ENCODE measurements at regions not wholly inside any gene's neighbourhood (a gene's known extent, or its start where the extent isn't known, plus 50 kb on each side); places are given as distances from the start of the nearest gene placed in this dataset.

DNA sequence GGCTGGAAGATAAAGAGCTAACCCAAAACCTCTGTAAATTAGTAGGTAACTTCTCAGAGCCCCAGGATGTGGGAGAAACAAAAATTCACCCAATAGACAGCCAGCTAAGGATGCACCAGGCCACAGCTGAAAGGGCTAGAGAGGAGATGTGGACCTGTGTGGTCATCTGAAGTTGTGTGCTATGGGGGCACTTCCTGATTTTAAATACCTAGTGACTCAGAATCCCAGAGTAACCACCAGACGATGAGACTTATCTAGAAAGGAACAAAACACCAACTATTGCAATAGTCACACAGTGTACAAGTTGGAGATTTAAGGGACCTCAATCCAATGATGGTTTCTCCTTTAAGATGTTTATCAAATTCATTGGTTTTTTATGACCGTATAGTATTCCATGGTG, 408.3 kb upstream of the ANKRD30A start:
- no peak for TF ChIP-seq TAF1 (IDR thresholded peaks at IDR 0.05; ENCODE audit: borderline replicate concordance, low read depth, low read length)
- TF ChIP-seq POLR2AphosphoS5 (IDR thresholded peaks at IDR 0.05; ENCODE audit: low read depth, low read length): no peak
- no peak for TF ChIP-seq POLR2A (IDR thresholded peaks at IDR 0.05; ENCODE audit: low read depth, low read length)
- FAIRE-seq (no peak), DNase-seq (ENCODE audit: insufficient read length) (no peak)

DNA sequence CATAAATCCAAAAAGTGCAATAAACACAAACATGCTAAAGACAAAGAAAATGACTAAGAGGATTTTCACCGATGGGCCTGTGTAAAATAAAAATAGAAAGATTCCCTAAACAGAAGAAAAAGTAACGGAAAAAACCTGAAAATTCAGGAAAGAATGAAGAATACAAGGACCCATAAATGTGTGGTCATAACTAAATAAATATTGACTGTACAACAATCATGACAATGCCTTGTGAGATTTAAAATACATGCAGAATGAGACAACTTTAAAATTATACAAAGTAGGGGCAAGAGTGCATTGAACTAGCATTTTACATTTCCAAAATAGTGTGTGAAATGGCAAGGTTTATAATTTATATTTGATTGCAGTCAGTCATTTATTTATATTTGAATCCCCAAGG, 409.1 kb upstream of the ANKRD30A start:
- FAIRE-seq (no peak), DNase-seq (ENCODE audit: insufficient read length) (no peak)
- TF ChIP-seq POLR2A (IDR thresholded peaks at IDR 0.05; ENCODE audit: low read depth, low read length): no peak
- TF ChIP-seq TAF1 (IDR thresholded peaks at IDR 0.05; ENCODE audit: borderline replicate concordance, low read depth, low read length): no peak
- TF ChIP-seq POLR2AphosphoS5 (IDR thresholded peaks at IDR 0.05; ENCODE audit: low read depth, low read length): no peak

DNA sequence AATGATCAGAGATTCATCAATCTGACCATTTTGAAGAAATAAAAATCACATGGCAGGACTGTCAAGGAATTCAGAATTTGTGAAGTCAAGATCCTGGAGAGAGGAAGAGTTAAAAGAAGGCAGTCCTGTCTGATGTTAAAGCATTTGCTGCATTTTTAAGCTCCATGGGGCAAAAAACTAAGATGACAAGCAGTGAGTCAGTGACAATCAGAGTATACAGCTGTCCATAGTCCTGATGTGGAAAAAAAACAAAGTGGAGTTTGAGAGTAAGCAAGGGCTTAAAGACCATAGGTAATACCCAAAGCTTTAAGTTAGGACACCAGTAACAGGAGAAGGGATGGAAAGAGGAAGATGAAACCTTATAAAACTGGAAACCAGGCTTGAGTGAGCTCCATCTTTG, 412.7 kb upstream of the ANKRD30A start:
- no peak for FAIRE-seq
- DNase-seq (ENCODE audit: insufficient read length): no peak
- TF ChIP-seq POLR2AphosphoS5 (IDR thresholded peaks at IDR 0.05; ENCODE audit: low read depth, low read length): no peak
- TF ChIP-seq POLR2A (IDR thresholded peaks at IDR 0.05; ENCODE audit: low read depth, low read length): no peak
- no peak for TF ChIP-seq TAF1 (IDR thresholded peaks at IDR 0.05; ENCODE audit: borderline replicate concordance, low read depth, low read length)

DNA sequence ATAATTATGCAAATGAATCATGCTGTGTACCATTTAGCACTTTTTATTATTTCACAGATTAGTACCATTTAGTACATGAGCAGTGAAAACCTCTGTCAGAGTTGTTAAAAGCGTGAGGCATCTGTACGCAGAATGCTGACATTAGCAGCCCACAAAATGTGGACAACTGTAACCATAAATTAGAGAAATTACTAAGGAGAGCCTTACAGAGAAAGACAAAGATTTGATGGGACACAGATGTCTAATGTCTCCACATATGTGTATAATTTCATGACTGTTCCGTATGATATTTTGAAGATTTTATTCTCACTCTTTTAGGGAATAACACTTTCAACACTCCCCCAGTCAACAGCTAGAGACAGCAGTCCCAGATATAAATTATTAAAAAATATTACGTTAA, 414.0 kb upstream of the ANKRD30A start:
- no peak for DNase-seq (ENCODE audit: insufficient read length)
- no peak for TF ChIP-seq TAF1 (IDR thresholded peaks at IDR 0.05; ENCODE audit: borderline replicate concordance, low read depth, low read length)
- no peak for TF ChIP-seq POLR2AphosphoS5 (IDR thresholded peaks at IDR 0.05; ENCODE audit: low read depth, low read length)
- TF ChIP-seq POLR2A (IDR thresholded peaks at IDR 0.05; ENCODE audit: low read depth, low read length): no peak
- no peak for FAIRE-seq

DNA sequence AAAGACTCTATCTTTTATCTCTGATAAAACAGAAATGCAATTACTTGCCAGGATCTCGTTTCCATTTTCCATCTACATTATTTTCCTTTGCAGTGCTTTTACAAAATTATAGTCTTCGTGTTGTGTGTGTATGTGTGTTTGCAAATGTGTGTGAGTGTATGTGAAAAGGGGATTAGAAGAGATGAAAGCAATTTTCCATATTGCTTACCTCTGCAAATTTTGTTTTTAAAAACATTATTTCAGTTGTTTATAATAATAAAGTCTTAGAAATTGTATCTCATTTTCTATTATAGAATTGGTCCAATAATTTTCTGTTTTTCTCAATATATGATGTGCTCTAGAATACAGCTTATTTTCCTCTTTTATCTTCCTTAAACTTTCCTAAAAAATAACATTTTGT, 421.3 kb upstream of the ANKRD30A start:
- no peak for FAIRE-seq
- TF ChIP-seq TAF1 (IDR thresholded peaks at IDR 0.05; ENCODE audit: borderline replicate concordance, low read depth, low read length): no peak
- no peak for TF ChIP-seq POLR2A (IDR thresholded peaks at IDR 0.05; ENCODE audit: low read depth, low read length)
- TF ChIP-seq POLR2AphosphoS5 (IDR thresholded peaks at IDR 0.05; ENCODE audit: low read depth, low read length): no peak
- no peak for DNase-seq (ENCODE audit: insufficient read length)

DNA sequence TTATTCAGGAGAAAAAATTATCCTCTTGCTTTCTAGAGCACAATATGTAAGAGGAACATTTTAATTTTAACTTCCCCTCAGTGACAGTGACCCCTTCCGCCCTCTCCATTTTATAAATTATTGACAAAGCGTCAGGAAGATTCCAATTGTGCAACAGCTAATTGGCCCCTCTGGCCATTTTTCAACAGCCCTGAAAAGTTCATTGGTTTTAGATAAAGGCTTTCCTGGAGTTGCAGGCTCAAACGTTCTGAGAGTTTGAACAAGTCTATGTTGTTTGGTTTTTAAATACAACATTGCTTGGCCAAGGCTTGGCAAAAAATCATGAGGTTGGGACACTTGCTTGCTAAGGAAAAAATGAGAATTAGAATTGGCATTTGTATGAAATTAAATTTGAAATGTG, 422.2 kb upstream of the ANKRD30A start:
- TF ChIP-seq TAF1 (IDR thresholded peaks at IDR 0.05; ENCODE audit: borderline replicate concordance, low read depth, low read length) (no peak), POLR2AphosphoS5 (IDR thresholded peaks at IDR 0.05; ENCODE audit: low read depth, low read length) (no peak), POLR2A (IDR thresholded peaks at IDR 0.05; ENCODE audit: low read depth, low read length) (no peak)
- no peak for FAIRE-seq
- DNase-seq (ENCODE audit: insufficient read length): no peak

DNA sequence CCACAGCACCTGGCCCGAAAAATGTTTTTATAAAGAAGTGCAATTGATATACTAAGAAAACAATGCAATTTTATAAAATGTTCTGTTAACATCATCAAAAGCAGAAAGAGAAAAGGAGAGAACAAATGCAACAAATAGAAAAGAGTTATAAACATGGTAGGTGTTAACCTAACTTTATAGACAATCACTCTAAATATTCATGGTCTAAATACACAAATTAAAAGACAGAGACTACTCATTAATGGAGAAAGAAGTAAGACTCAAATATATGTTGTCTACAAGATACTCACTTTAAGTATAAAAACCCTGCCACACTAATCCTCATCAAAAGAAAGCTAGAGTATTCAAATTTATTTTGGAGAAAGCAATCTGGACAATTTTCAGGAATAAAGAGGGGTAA, 425.3 kb upstream of the ANKRD30A start:
- TF ChIP-seq POLR2AphosphoS5 (IDR thresholded peaks at IDR 0.05; ENCODE audit: low read depth, low read length) (no peak), POLR2A (IDR thresholded peaks at IDR 0.05; ENCODE audit: low read depth, low read length) (no peak), TAF1 (IDR thresholded peaks at IDR 0.05; ENCODE audit: borderline replicate concordance, low read depth, low read length) (no peak)
- DNase-seq (ENCODE audit: insufficient read length) (no peak), FAIRE-seq (no peak)

DNA sequence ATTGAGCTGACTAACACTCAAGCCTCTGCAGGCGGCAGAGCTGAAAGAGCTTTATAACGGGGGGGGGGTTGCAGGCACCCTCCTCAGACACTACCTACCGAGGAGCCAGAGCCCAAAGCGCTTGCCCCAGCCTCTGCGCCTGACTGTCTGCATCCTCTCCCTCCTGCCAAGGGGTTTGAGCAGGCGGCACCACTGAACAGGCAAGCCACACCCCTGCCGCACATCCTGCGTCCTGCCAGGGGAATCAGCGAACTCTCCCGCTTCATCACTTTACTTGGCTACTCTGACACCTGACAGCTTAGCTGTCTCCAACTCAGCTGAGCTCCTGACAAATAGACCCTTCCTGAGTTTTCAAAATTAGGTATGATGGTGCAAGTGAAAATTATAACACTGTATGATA, 432.6 kb upstream of the ANKRD30A start:
- TF ChIP-seq POLR2AphosphoS5 (IDR thresholded peaks at IDR 0.05; ENCODE audit: low read depth, low read length): no peak
- no peak for TF ChIP-seq POLR2A (IDR thresholded peaks at IDR 0.05; ENCODE audit: low read depth, low read length)
- no peak for TF ChIP-seq TAF1 (IDR thresholded peaks at IDR 0.05; ENCODE audit: borderline replicate concordance, low read depth, low read length)
- FAIRE-seq (no peak), DNase-seq (ENCODE audit: insufficient read length) (no peak)

DNA sequence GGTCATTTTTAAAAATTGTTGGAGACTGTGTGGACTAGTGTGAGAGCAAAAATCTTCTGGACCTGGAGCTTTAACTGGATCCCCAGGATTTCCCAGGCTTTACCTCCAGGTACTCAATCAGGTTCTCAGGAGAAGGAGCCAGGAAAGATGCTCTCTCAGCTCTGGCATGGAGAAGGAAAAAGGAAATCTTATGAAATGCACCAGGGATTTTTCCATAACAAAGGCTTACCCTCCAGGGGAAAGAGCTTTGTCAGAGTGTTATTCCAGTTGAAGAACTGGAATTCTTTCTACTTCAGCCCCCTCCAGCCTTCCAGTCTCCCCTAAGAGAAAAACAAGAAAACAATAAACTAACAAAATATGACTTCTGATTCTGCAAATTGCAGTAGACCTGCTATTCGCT, 436.7 kb upstream of the ANKRD30A start:
- TF ChIP-seq POLR2A (IDR thresholded peaks at IDR 0.05; ENCODE audit: low read depth, low read length) (no peak), TAF1 (IDR thresholded peaks at IDR 0.05; ENCODE audit: borderline replicate concordance, low read depth, low read length) (no peak), POLR2AphosphoS5 (IDR thresholded peaks at IDR 0.05; ENCODE audit: low read depth, low read length) (no peak)
- DNase-seq (ENCODE audit: insufficient read length): no peak
- FAIRE-seq: no peak

DNA sequence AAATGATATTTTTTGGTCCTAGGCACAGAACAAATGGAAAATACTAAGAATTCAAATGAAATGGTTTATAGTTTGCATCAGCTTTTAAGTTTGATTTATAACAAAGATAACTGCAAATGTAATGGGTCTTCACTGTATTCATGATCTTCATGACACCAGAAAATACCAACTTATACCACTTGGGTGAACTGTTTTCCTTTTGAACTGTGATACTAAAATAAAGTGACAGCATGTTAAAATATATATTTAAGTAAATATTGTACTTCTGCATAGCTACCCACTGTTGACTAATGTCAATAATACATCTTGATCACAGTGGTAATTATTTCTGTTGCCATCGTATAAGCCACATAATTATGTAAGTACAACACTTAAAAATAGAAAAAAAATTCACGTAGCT, 442.0 kb upstream of the ANKRD30A start:
- FAIRE-seq (no peak), DNase-seq (ENCODE audit: insufficient read length) (no peak)
- no peak for TF ChIP-seq TAF1 (IDR thresholded peaks at IDR 0.05; ENCODE audit: borderline replicate concordance, low read depth, low read length)
- TF ChIP-seq POLR2A (IDR thresholded peaks at IDR 0.05; ENCODE audit: low read depth, low read length): no peak
- TF ChIP-seq POLR2AphosphoS5 (IDR thresholded peaks at IDR 0.05; ENCODE audit: low read depth, low read length): no peak

DNA sequence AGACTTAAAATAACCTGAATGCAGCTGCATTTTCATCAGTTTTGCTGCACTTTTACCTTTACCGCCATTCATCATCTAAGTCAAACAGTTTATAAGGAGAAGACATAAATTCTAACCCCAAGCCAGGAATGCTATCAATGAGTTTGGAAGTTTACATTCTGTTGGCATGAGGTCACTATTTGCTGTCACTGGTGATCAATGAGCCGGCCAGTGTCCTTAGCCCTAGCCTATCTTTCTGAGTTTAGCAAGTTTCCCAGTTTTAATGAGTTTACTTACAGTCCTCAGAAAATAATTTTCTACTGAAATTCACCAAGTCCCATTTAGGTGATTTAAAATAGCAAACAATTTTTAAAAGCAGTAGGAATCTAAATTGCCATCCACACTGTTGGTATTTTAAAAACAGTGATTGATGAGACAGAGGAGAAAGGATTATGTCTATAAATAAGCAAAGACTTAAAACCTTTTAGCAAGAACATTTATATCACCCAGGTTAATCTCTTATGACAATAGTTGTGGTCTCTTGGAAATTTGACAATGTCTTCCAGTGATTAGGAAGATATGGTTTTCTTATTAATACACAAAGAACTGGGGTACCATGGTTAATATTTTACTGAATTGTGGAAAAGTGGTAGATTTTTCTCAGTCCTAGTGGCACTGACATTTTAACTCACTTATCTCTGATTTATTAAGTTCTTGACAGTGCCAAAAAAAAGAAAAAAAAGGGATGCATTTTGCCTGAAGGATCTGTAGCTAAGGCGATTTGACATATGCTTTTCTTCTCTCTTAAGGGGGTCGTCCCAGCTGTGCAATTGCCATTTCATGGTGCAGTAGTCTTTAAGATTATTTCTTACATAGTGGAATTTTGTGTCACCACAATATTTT, 443.4 kb upstream of the ANKRD30A start:
- TF ChIP-seq POLR2A (IDR thresholded peaks at IDR 0.05; ENCODE audit: low read depth, low read length) (no peak), POLR2AphosphoS5 (IDR thresholded peaks at IDR 0.05; ENCODE audit: low read depth, low read length) (no peak), TAF1 (IDR thresholded peaks at IDR 0.05; ENCODE audit: borderline replicate concordance, low read depth, low read length) (no peak)
- DNase-seq (ENCODE audit: insufficient read length): no peak
- FAIRE-seq: no peak

DNA sequence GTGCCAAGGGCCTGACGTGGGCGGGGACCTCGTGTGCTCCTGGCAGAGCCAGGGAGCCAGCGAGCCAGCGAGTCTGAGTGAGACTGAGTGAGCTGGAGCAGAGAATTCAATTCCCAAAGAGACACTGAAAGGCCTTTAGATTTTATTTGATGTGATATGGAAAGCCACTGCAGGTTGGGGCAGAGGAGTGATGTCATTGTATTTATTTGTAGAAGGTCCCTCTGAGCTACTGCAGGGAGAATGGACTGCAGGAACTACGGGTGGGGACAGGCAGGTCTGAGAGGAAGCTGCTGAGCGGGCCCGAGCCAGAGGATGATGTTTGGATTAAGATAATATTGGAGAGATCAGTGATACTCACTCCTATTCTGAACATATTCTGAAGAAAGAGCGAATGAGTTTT, 445.8 kb upstream of the ANKRD30A start:
- no peak for TF ChIP-seq TAF1 (IDR thresholded peaks at IDR 0.05; ENCODE audit: borderline replicate concordance, low read depth, low read length)
- TF ChIP-seq POLR2A (IDR thresholded peaks at IDR 0.05; ENCODE audit: low read depth, low read length): no peak
- no peak for TF ChIP-seq POLR2AphosphoS5 (IDR thresholded peaks at IDR 0.05; ENCODE audit: low read depth, low read length)

More for the DNA sequence above, 445.8 kb upstream of the ANKRD30A start:
- no peak for DNase-seq (ENCODE audit: insufficient read length)
- no peak for FAIRE-seq

Measured in GM12892 (cell line).